NCI-H345 treated with DMSO at 0.1 percent for 48 hours (cell line): ENCODE measurements at regions not wholly inside any gene's neighbourhood (a gene's known extent, or its start where the extent isn't known, plus 50 kb on each side); places are given as distances from the start of the nearest gene placed in this dataset.

Experiments used
- DNase-seq: peaks from one replicate; lab custom pipeline; 2025; ENCODE audit not compliant: unreplicated experiment; lab: John Stamatoyannopoulos, UW

GRCh38 chr1:209455661-209456358 is 127.7 kb upstream of the CAMK1G start:
- no peak for DNase-seq

- DNase-seq = peak; percentile 7
Observed at GRCh38 chr1:209456878-209457277, 126.6 kb upstream of the CAMK1G start.

DNA sequence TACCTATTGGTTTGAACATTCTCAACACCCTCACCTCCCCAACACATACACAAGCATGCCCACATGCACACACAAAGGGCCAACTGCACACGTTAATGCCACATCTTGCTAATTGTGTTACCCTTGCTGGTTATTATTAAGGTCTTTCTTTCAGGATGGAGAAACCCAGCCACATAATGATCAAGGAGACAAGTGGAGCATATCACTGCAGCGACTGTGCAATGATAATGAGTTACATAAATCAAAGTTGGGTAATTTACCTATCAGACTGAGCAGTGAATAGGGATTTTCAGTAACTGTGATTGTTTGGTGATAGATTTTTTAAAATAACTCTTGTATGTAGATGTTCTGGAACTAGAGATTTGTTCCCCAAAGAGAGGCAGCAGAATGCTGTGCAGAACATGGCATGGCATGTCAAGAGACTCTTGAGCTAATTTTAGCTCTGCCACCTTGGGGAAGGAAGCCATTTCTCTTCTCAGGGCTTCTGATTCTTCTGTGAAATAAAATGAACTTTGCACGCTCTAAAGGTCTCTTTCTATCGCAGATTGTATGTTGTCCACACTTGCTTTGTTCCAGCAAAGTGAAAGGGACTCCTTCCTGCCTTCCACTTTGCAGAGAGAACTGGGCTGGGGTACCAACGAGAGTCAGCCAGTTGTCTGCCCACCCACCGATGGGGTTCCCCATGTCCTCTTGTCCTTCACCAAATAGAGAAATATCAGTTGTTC is 126.0 kb upstream of the CAMK1G start:
- no peak for DNase-seq

GRCh38 chr1:209458921-209459320 is 124.6 kb upstream of the CAMK1G start:
- no peak for DNase-seq

DNA sequence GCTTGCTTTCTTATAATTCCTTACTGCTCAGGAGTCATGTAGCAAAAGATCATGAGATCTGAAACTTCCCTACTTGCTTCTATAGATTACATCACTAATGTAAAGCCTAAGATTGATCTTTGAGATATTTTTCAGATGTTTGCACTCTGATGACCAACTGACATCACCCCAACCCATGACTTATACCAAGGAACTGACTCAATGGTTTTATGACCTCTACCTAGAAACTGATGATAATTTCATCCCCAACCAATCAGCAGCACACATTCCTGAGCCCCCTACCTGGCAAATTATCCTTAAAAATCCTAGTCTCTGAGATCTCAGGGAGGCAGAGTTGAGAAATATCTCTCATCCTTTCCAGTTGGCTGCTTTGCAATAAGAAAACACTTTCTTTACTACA is 122.3 kb upstream of the CAMK1G start:
- no peak for DNase-seq

- no peak for DNase-seq
Observed at GRCh38 chr1:209462433-209462832, 121.1 kb upstream of the CAMK1G start.

DNA sequence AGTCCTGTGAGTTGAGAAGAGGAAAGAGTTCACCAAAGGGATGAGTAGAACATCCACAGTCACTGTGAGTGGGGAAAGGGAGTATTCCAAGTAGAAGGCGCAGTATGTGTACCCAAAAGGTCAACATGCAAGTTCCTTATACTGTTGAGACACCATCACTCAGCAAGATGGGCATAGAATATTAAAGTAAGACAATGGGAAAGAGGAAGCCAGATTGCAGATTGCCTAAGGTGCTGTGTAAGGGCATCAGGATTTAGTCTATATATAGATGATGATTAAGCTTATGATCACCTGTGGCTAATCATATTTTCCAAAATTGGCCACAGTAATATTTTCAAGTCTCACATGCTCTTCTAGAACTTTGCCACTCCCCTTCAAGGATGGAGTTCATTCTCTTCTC is 120.1 kb upstream of the CAMK1G start:
- no peak for DNase-seq

GRCh38 chr1:209473025-209473424 is 110.5 kb upstream of the CAMK1G start:
- DNase-seq = no peak

DNA sequence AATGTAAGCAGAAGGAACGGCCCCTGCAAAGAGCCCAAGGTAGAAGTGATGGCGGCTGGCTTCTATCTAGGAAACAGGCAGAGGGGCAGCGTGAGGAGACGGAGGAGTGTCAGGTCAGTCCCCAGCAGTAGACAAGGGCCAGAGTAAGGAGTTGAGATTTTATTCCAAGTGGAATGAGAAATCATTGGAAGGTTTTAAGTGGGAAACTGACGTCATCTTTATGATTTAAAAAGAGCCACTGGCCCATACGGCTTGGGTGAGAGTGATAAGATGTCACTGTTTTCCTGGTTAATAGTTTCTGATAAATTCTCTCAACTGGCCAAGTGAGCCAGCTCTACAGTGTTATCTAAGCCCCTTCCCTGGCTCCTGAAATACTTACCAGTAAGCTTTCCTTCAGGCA is 103.2 kb upstream of the CAMK1G start:
- DNase-seq = no peak

GRCh38 chr1:209483691-209484090 is 99.8 kb upstream of the CAMK1G start:
- DNase-seq = no peak

- DNase-seq = peak; percentile 66
Observed at GRCh38 chr1:209484429-209484828, 99.1 kb upstream of the CAMK1G start.

- peak; percentile 87 for DNase-seq
Observed at GRCh38 chr1:209485167-209485566, 98.3 kb upstream of the CAMK1G start.

DNA sequence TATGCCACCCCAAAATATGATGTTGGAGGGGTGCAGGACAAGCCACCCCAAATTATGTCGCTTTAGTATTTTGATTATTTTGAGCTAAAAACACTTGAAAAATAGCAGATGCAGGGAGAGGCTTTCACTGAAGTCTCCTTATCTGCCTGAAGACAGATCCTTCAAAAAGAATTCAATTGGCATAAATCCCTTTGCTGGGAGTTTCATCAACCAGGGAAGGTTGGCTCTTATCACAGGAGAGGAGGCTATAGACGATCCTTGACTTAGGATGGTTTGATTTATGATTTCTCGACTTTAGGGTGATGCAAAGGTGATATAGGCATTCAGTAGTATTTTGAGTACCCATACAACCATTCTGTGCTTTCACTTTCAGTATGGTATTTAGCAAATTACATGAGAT is 97.8 kb upstream of the CAMK1G start:
- DNase-seq = no peak

- DNase-seq = no peak
Observed at GRCh38 chr1:209486861-209487593, 96.5 kb upstream of the CAMK1G start.

GRCh38 chr1:209490013-209490412 is 93.5 kb upstream of the CAMK1G start:
- peak; percentile 31 for DNase-seq

- no peak for DNase-seq
Observed at GRCh38 chr1:209491031-209491430, 92.5 kb upstream of the CAMK1G start.

DNA sequence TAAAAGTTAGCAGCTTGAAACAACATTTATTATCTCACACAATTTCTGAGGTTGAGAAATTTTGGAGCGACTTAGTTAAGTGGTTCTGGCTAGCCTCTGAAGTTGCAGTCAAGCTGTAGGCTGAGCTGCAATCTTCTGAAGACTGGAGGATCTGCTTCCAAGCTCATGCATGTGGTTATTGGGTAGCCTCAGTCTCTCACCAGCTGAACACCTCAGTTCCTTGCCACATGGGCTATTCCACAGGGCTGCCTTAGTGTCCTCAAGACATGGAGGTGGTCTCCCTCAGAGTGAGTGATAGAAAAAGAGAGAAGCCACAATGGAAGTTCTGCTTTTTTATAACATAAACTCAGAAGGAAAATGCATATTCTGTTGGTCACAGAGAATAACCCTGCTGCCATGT is 92.0 kb upstream of the CAMK1G start:
- no peak for DNase-seq

- DNase-seq = no peak
Observed at GRCh38 chr1:209491897-209492296, 91.6 kb upstream of the CAMK1G start.

DNA sequence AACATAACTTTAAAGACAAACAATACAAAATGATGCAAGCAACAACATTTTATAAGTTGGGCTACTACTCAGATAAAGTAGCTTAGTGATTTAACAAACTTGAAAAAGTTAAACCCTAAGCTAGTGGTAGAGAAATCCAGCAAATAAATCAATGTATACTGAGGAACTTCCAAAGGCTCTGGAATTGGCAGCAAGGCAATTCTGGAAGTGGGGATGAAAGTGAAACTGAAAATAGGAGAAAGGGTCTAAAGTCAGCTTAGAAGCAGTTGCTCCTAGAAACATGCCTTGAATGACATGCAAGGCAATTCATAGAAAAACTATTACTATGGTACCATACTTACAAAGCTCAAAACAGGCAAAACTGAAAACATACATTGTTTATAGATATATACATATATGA is 90.0 kb upstream of the CAMK1G start:
- no peak for DNase-seq

DNA sequence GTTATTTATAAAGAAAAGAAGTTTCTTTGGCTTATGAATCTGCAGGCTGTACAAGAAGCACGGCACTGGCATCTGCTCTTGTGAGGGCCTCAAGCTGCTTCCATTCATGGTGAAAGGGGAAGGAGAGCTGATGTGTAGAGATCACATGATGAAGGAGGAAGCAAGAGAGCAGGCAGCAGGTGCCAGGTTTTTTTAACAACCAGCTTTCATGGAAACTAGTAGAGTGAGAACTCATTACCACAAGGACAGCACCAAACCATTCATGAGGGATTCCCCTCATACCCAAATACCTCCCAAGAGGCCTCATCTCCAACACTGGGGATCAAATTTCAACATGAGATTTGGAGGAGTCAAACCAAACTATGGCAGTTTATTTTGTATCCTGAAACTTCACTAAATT is 85.8 kb upstream of the CAMK1G start:
- DNase-seq = no peak

DNA sequence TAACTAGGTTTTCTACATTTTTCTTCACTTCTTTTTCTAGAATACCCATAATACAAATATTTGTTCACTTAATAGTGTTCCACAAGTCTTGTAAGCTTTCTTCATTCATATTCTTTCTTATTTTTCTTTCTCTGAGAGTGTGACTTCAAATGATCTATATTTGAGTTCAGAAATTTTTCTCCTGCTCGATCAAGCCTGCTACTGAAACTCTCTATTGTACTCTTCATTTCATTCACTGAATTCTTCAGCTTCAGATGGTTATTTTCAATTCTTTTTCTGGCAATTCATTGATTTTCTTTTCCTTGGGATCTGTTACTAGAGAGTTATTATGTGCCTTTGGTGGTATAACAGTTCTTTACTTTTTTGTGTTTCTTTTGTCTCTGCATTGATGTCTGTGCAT is 82.5 kb upstream of the CAMK1G start:
- DNase-seq = no peak

GRCh38 chr1:209503196-209503595 is 80.3 kb upstream of the CAMK1G start:
- no peak for DNase-seq
